HCT116 (cell line): ENCODE measurements at regions not wholly inside any gene's neighbourhood (a gene's known extent, or its start where the extent isn't known, plus 50 kb on each side); places are given as distances from the start of the nearest gene placed in this dataset.

ENCODE experiments used
- CBX3 ChIP-seq: IDR thresholded peaks from 2 replicates; pipeline ENCODE4 v1.6.1; 2012; ENCODE audit warnings: low read depth
- CTCF ChIP-seq, 3 experiments: fragments of 200-600 bp in 1 of 3; sonication (generic) in 1 of 3; IDR thresholded peaks in 2 of 3; conservative IDR thresholded peaks in 1 of 3; 2 replicates each; pipeline ENCODE4 v1.5.1; 2012 to 2017; ENCODE audit warnings: low read depth in 2 of 3, low read length in 2 of 3, antibody characterized with exemption in 1 of 3, borderline replicate concordance in 1 of 3, control low read depth in 1 of 3, mild to moderate bottlenecking in 1 of 3, mixed read lengths in 1 of 3, mixed run types in 1 of 3, moderate library complexity in 1 of 3; ENCODE audit not compliant: insufficient read depth in 1 of 3
- EZH2 ChIP-seq: fragments of 200-600 bp; sonication (generic); IDR thresholded peaks from 2 replicates; pipeline ENCODE4 v1.6.1; 2017; ENCODE audit warnings: antibody characterized with exemption, mixed run types
- EZH2phosphoT487 ChIP-seq: fragments of 200-600 bp; IDR thresholded peaks from 2 replicates; pipeline ENCODE4 v1.6.1; 2018; ENCODE audit warnings: antibody characterized with exemption, borderline replicate concordance
- FOSL1 ChIP-seq: IDR thresholded peaks from 2 replicates; pipeline ENCODE4 v1.6.1; 2012; ENCODE audit warnings: low read depth
- MAX ChIP-seq: IDR thresholded peaks from 2 replicates; pipeline ENCODE4 v1.6.1; 2012
- RAD21 ChIP-seq: IDR thresholded peaks from 2 replicates; pipeline ENCODE4 v1.6.1; 2012; ENCODE audit warnings: low read depth, mild to moderate bottlenecking
- SP1 ChIP-seq: IDR thresholded peaks from 2 replicates; pipeline ENCODE4 v1.6.1; 2012; ENCODE audit warnings: low read depth
- YY1 ChIP-seq: IDR thresholded peaks from 2 replicates; pipeline ENCODE4 v1.6.1; 2011; ENCODE audit warnings: low read length, low read depth, moderate library complexity, mild to moderate bottlenecking; ENCODE audit not compliant: insufficient replicate concordance; ENCODE audit errors: extremely low read depth
- ZBTB33 ChIP-seq: IDR thresholded peaks from 2 replicates; pipeline ENCODE4 v1.6.1; 2011; ENCODE audit warnings: mild to moderate bottlenecking, low read length, moderate library complexity; ENCODE audit not compliant: insufficient replicate concordance; ENCODE audit errors: extremely low read depth

GRCh38 chr11:24408202-24408601, 88.7 kb upstream of the LUZP2 start:
- TF ChIP-seq RAD21 = no peak
- no peak for TF ChIP-seq CTCF (IDR thresholded peaks at IDR 0.05 in 2 of 3, conservative IDR thresholded peaks at IDR 0.05 in 1 of 3; ENCODE audit: borderline replicate concordance in 1 of 3, insufficient read depth in 1 of 3, low read depth in 2 of 3, low read length in 2 of 3)
- TF ChIP-seq FOSL1 = no peak
- TF ChIP-seq MAX = no peak
- no peak for TF ChIP-seq SP1
- no peak for TF ChIP-seq EZH2
- no peak for TF ChIP-seq EZH2phosphoT487
- TF ChIP-seq CBX3 = no peak
- TF ChIP-seq ZBTB33 = no peak
- no peak for TF ChIP-seq YY1
